SU-DHL-6 (cell line): ENCODE measurements at regions not wholly inside any gene's neighbourhood (a gene's known extent, or its start where the extent isn't known, plus 50 kb on each side); places are given as distances from the start of the nearest gene placed in this dataset.

Experiments used
- EZH2phosphoT487 ChIP-seq: fragments of 200-600 bp; sonication (generic), shearing (Covaris generic); conservative IDR thresholded peaks from 2 replicates; pipeline ENCODE4 v1.6.1; 2018; ENCODE audit warnings: mild to moderate bottlenecking, antibody characterized with exemption, low read length, moderate library complexity, mixed read lengths
- TF ChIP-seq, protein P1 (sequence below): fragments of 200-600 bp; sonication (generic); IDR thresholded peaks from one replicate; pipeline ENCODE4 v1.5.1; 2017; ENCODE audit warnings: antibody characterized with exemption, mild to moderate bottlenecking, low read length, moderate library complexity; ENCODE audit not compliant: insufficient read depth, poor library complexity, severe bottlenecking

- TF ChIP-seq, protein P1, sequence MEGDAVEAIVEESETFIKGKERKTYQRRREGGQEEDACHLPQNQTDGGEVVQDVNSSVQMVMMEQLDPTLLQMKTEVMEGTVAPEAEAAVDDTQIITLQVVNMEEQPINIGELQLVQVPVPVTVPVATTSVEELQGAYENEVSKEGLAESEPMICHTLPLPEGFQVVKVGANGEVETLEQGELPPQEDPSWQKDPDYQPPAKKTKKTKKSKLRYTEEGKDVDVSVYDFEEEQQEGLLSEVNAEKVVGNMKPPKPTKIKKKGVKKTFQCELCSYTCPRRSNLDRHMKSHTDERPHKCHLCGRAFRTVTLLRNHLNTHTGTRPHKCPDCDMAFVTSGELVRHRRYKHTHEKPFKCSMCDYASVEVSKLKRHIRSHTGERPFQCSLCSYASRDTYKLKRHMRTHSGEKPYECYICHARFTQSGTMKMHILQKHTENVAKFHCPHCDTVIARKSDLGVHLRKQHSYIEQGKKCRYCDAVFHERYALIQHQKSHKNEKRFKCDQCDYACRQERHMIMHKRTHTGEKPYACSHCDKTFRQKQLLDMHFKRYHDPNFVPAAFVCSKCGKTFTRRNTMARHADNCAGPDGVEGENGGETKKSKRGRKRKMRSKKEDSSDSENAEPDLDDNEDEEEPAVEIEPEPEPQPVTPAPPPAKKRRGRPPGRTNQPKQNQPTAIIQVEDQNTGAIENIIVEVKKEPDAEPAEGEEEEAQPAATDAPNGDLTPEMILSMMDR, result no peak
- TF ChIP-seq EZH2phosphoT487, result no peak
Observed at GRCh38 chr10:29033311-29033940, 255.4 kb upstream of the LYZL1 start.
